Heart left ventricle (tissue), 16 donors: ENCODE measurements at regions not wholly inside any gene's neighbourhood (a gene's known extent, or its start where the extent isn't known, plus 50 kb on each side); places are given as distances from the start of the nearest gene placed in this dataset.
"Not testable (repeated sequence)": the region's sequence is repeated elsewhere in the genome, so short reads cannot be mapped to it uniquely, and the experiment has no call there.

Source experiments
- ATAC-seq, 4 donors: fragments of 200-7000 bp; cut with Tn5 transposase; one replicate each; pipeline ENCODE4 v1.9.1; 2020 to 2022; ENCODE audit warnings: moderate library complexity in 4 of 4, mild to moderate bottlenecking in 3 of 4, moderate number of reproducible peaks in 1 of 4
- DNase-seq, 5 donors: peaks; one replicate each; pipeline ENCODE4 v3.0.0-alpha.2; 2020
- H3K27ac ChIP-seq, 12 donors: fragments of 200-600 bp; sonication (generic) in 4 of 12; one replicate each; pipeline versions ENCODE4 v1.5.0 to v1.8.0; 2016 to 2022; ENCODE audit warnings: mild to moderate bottlenecking in 2 of 12
- H3K27me3 ChIP-seq, 9 donors: fragments of 200-600 bp; sonication (generic) in 2 of 9; one replicate each; pipeline versions ENCODE4 v1.5.1 to v1.8.0; 2016 to 2022; ENCODE audit warnings: mild to moderate bottlenecking in 3 of 9
- H3K36me3 ChIP-seq, 9 donors: fragments of 200-600 bp; sonication (generic) in 2 of 9; one replicate each; pipeline versions ENCODE4 v1.5.0 to v1.8.0; 2018 to 2022; ENCODE audit warnings: mild to moderate bottlenecking in 2 of 9
- H3K4me1 ChIP-seq, 12 donors: fragments of 200-600 bp; sonication (generic) in 4 of 12; one replicate each; pipeline versions ENCODE4 v1.5.0 to v1.8.0; 2016 to 2022; ENCODE audit warnings: mild to moderate bottlenecking in 3 of 12
- H3K4me3 ChIP-seq, 12 donors: fragments of 200-600 bp; sonication (generic) in 4 of 12; one replicate each; pipeline versions ENCODE4 v1.5.0 to v1.8.0; 2017 to 2022; ENCODE audit warnings: mild to moderate bottlenecking in 9 of 12, moderate library complexity in 4 of 12
- H3K9me3 ChIP-seq, 12 donors: fragments of 200-600 bp; sonication (generic) in 4 of 12; one replicate each; pipeline versions ENCODE4 v1.5.0 to v1.8.0; 2016 to 2022; ENCODE audit warnings: mild to moderate bottlenecking in 1 of 12
- CTCF ChIP-seq, 12 donors: fragments of 200-600 bp; sonication (generic) in 4 of 12; IDR thresholded peaks; one replicate each; pipeline versions ENCODE4 v1.5.0 to v1.8.0; 2018 to 2022; ENCODE audit warnings: antibody characterized with exemption in 12 of 12, mild to moderate bottlenecking in 5 of 12
- POLR2A ChIP-seq, 2 donors: fragments of 450-650 bp; IDR thresholded peaks; one replicate each; pipeline ENCODE4 v1.6.1; 2017; ENCODE audit warnings: antibody characterized with exemption in 2 of 2, mild to moderate bottlenecking in 2 of 2, moderate library complexity in 2 of 2
- WGBS, 4 donors: extraction: QIAGEN DNeasy Blood & Tissue Kit in 2 of 4; methylation state at CpG; one replicate each; pipeline versions ENCODE4 v1.1.5 to v1.1.7; 2013 to 2018; 5-methylcytosine and 5-hydroxymethylcytosine counted together
- intact Hi-C, 10 donors: fragments of 100-400 bp; cut with DNase I; formaldehyde crosslinking; loops; one replicate each; pipeline versions ENCODE4 v1.11.1 to v1.14.2; 2022
- donor health status: ischemic (EF 13 %, LVEDD 7.1; RV severe dilation, severe dysfunction).
- donor health status: healthy with polysubstance abuse.
- donor health status: DM: no; HTN: yes; CAD: no.
- donor health status: DM: no; HTN: no; CAD: no.
- donor health status: ischemic (EF 25% LVEDD 6.9; RV normal size, moderate dysfunction).
- donor health status: ischemic (EF 25% LVEDD 5.7; RV mildly dilated, moderate dysfunction).
- donor health status: healthy.
- donor health status: DM: yes; HTN: yes; CAD: no.
- donor health status: ischemic (EF 35%, LVEDD 5.7; RV mildly dilated, moderate dysfunction).
- donor health status: nonischemic (EF 11% LVEDD 7.7; RV severe dilation, severe dysfunction).
- donor health status: DM: yes; HTN: yes; CAD: no.
- donor health status: PGD.
- donor health status: ischemic (EF 29% LVEDD 5.4; RV normal size, mild dysfunction).
- donor health status: nonischemic (EF 23%, LVEDD 6.1; RV moderate dilation, normal function).

GRCh38 chr18:10131460-10132395 is 217.9 kb downstream of the VAPA start:
- ATAC-seq (peak; percentile 37 to 74 (median 70)), DNase-seq (peak in 4 of 5 donors; percentile 23 to 43 (median 34))
- peak overlapping the region in 6 of 12 donors; percentile 10 to 69 (median 42) for H3K27ac ChIP-seq

GRCh38 chr18:10133516-10133915 is 219.7 kb downstream of the VAPA start:
- peaks cover 0 to 12% (median 0%) of the 10 kb centered on the region in 9 donors for H3K27me3 ChIP-seq
- H3K4me1 ChIP-seq = peaks cover 0 to 25% (median 17%) of the 10 kb centered on the region in 12 donors
- no peak for DNase-seq
- no peaks in the 10 kb centered on the region for H3K36me3 ChIP-seq
- no peak overlapping the region for H3K4me3 ChIP-seq
- intact Hi-C loops = loop anchor here in 2 of 10 donors (10.0 kb wide), 2 partner anchors 61 to 71 kb away; no protein-coding TSS in a partner anchor
- TF ChIP-seq CTCF (IDR thresholded peaks at IDR 0.05) = no peak
- TF ChIP-seq POLR2A (IDR thresholded peaks at IDR 0.05) = no peak
- WGBS, 4 donors = 88 to 98% (median 96%) methylated on average over 2 of the region's 2 CpGs
- no peaks in the 10 kb centered on the region for H3K9me3 ChIP-seq
- ATAC-seq = no peak
- H3K27ac ChIP-seq = no peak overlapping the region

More at GRCh38 chr18:10131460-10132395, 217.9 kb downstream of the VAPA start:
- TF ChIP-seq POLR2A (IDR thresholded peaks at IDR 0.05) (no peak), CTCF (IDR thresholded peaks at IDR 0.05) (no peak)
- no peaks in the 10 kb centered on the region for H3K36me3 ChIP-seq
- intact Hi-C loops = loop anchor here in 2 of 10 donors (10.0 kb wide), 2 partner anchors 63 to 73 kb away; no protein-coding TSS in a partner anchor
- H3K4me1 ChIP-seq = peaks cover 0 to 25% (median 17%) of the 10 kb centered on the region in 12 donors
- H3K27me3 ChIP-seq = peaks cover 0 to 12% (median 0%) of the 10 kb centered on the region in 9 donors
- WGBS, 4 donors = 10 to 16% (median 13%) methylated on average over 33 to 48 of the region's 48 CpGs
- peak overlapping the region in 11 of 12 donors; percentile 15 to 50 (median 44) for H3K4me3 ChIP-seq
- H3K9me3 ChIP-seq = no peaks in the 10 kb centered on the region

- WGBS, 4 donors = 93 to 97% (median 94%) methylated on average over 14 of the region's 14 CpGs
- no peaks in the 10 kb centered on the region for H3K9me3 ChIP-seq
- H3K4me1 ChIP-seq = peaks cover 0 to 25% (median 17%) of the 10 kb centered on the region in 12 donors
- no peak overlapping the region for H3K27ac ChIP-seq
- H3K36me3 ChIP-seq = no peaks in the 10 kb centered on the region
- H3K4me3 ChIP-seq = no peak overlapping the region
- peaks cover 0 to 12% (median 0%) of the 10 kb centered on the region in 9 donors for H3K27me3 ChIP-seq
- no peak for TF ChIP-seq CTCF (IDR thresholded peaks at IDR 0.05)
- TF ChIP-seq POLR2A (IDR thresholded peaks at IDR 0.05) = no peak
- ATAC-seq (no peak), DNase-seq (no peak)
- intact Hi-C loops = loop anchor here in 2 of 10 donors (10.0 kb wide), 2 partner anchors 61 to 71 kb away; no protein-coding TSS in a partner anchor
These were observed 220.4 kb downstream of the VAPA start for GRCh38 chr18:10134204-10134603.

GRCh38 chr18:10134749-10135148 is 220.9 kb downstream of the VAPA start:
- 96 to 100% (median 99%) methylated on average over 2 to 3 of the region's 3 CpGs for WGBS, 4 donors
- not testable (repeated sequence) for DNase-seq, H3K9me3 ChIP-seq, ATAC-seq, H3K4me3 ChIP-seq, H3K27ac ChIP-seq, H3K36me3 ChIP-seq
- intact Hi-C loops = loop anchor here in 2 of 10 donors (10.0 kb wide), 2 partner anchors 60 to 70 kb away; no protein-coding TSS in a partner anchor
- Histone ChIP-seq H3K27me3 (peaks cover 0 to 12% (median 0%) of the 10 kb centered on the region in 9 donors), H3K4me1 (peaks cover 0 to 25% (median 17%) of the 10 kb centered on the region in 12 donors)
